Esophagus muscularis mucosa (tissue), 4 donors: ENCODE measurements at regions not wholly inside any gene's neighbourhood (a gene's known extent, or its start where the extent isn't known, plus 50 kb on each side); places are given as distances from the start of the nearest gene placed in this dataset.

ENCODE experiments used
- DNase-seq: peaks from one replicate; pipeline ENCODE4 v3.0.0-alpha.2; 2017; ENCODE audit errors: extremely low spot score
- H3K27ac ChIP-seq, 4 donors: fragments of 200-600 bp; sonication (generic); replicated peaks in 1 of 4; 1 replicate in 3 of 4; 2 replicates in 1 of 4; pipeline ENCODE4 v1.5.1; 2016 to 2019; ENCODE audit warnings: mild to moderate bottlenecking in 1 of 4
- H3K27me3 ChIP-seq, 4 donors: fragments of 200-600 bp; sonication (generic); one replicate each; pipeline versions ENCODE4 v1.5.1 to v1.6.0; 2016 to 2019
- H3K36me3 ChIP-seq, 4 donors: fragments of 200-600 bp; sonication (generic); one replicate each; pipeline ENCODE4 v1.5.1; 2016 to 2019
- H3K4me1 ChIP-seq, 4 donors: fragments of 200-600 bp; sonication (generic); one replicate each; pipeline ENCODE4 v1.5.1; 2016 to 2019
- H3K4me3 ChIP-seq, 4 donors: fragments of 200-600 bp; sonication (generic); 1 replicate in 2 of 4; 2 replicates in 2 of 4; pipeline ENCODE4 v1.5.1; 2016 to 2019; ENCODE audit warnings: mild to moderate bottlenecking in 4 of 4, moderate library complexity in 1 of 4
- H3K9me3 ChIP-seq, 4 donors: fragments of 200-600 bp; sonication (generic); 1 replicate in 3 of 4; 2 replicates in 1 of 4; pipeline ENCODE4 v1.5.1; 2016 to 2019
- CTCF ChIP-seq, 3 experiments: fragments of 200-600 bp in 2 of 3; fragments of 450-650 bp in 1 of 3; sonication (generic) in 2 of 3; IDR thresholded peaks; one replicate each; pipeline ENCODE4 v1.5.1; 2017 to 2019; ENCODE audit warnings: antibody characterized with exemption in 3 of 3, mild to moderate bottlenecking in 2 of 3, moderate library complexity in 1 of 3
- EP300 ChIP-seq: sonication (generic); formaldehyde crosslinking; IDR thresholded peaks from one replicate; pipeline ENCODE4 v1.6.1; 2017; ENCODE audit warnings: antibody characterized with exemption
- POLR2A ChIP-seq: fragments of 450-650 bp; IDR thresholded peaks from one replicate; pipeline ENCODE4 v1.6.1; 2017; ENCODE audit warnings: antibody characterized with exemption, moderate library complexity, mild to moderate bottlenecking, low read depth
- POLR2AphosphoS5 ChIP-seq, 2 donors: sonication (generic); formaldehyde crosslinking; IDR thresholded peaks; one replicate each; pipeline ENCODE4 v1.6.1; 2017; ENCODE audit warnings: antibody characterized with exemption in 2 of 2
- WGBS: methylation state at CpG from one replicate; pipeline ENCODE4 v1.1.5; 2018; 5-methylcytosine and 5-hydroxymethylcytosine counted together
- intact Hi-C: fragments of 100-400 bp; cut with DNase I; formaldehyde crosslinking; loops from one replicate; pipeline ENCODE4 v1.15.1; 2023

- no peak overlapping the region for H3K27ac ChIP-seq
- no peak for DNase-seq
- H3K9me3 ChIP-seq = no peaks in the 10 kb centered on the region
- no peak overlapping the region for H3K4me3 ChIP-seq
- TF ChIP-seq POLR2A (no peak), CTCF (IDR thresholded peaks at IDR 0.05) (no peak), POLR2AphosphoS5 (IDR thresholded peaks at IDR 0.05) (no peak), EP300 (no peak)
- H3K27me3 ChIP-seq = no peaks in the 10 kb centered on the region
- H3K36me3 ChIP-seq = no peaks in the 10 kb centered on the region
- 18% methylated on average over 2 of the region's 2 CpGs for WGBS
- no peaks in the 10 kb centered on the region for H3K4me1 ChIP-seq
- intact Hi-C loops = no loop called here
Measured at GRCh38 chr7:13055732-13056368, 368.4 kb downstream of the ARL4A start.

GRCh38 chr7:13057462-13058200, 370.2 kb downstream of the ARL4A start:
- no peak for DNase-seq
- H3K36me3 ChIP-seq = no peaks in the 10 kb centered on the region
- no peaks in the 10 kb centered on the region for H3K4me1 ChIP-seq
- no peak overlapping the region for H3K27ac ChIP-seq
- TF ChIP-seq EP300 (no peak), POLR2AphosphoS5 (IDR thresholded peaks at IDR 0.05) (no peak), POLR2A (no peak), CTCF (IDR thresholded peaks at IDR 0.05) (no peak)
- 68% methylated on average over 6 of the region's 6 CpGs for WGBS
- H3K27me3 ChIP-seq = no peaks in the 10 kb centered on the region
- intact Hi-C loops = no loop called here
- no peaks in the 10 kb centered on the region for H3K9me3 ChIP-seq
- H3K4me3 ChIP-seq = no peak overlapping the region

- intact Hi-C loops = no loop called here
- no peaks in the 10 kb centered on the region for H3K9me3 ChIP-seq
- no peaks in the 10 kb centered on the region for H3K4me1 ChIP-seq
- WGBS = 88% methylated on average over 2 of the region's 2 CpGs
- no peak for DNase-seq
- no peaks in the 10 kb centered on the region for H3K36me3 ChIP-seq
- no peak overlapping the region for H3K27ac ChIP-seq
- no peak for TF ChIP-seq POLR2AphosphoS5 (IDR thresholded peaks at IDR 0.05)
- no peak for TF ChIP-seq EP300
- TF ChIP-seq POLR2A = no peak
- no peak for TF ChIP-seq CTCF (IDR thresholded peaks at IDR 0.05)
- H3K27me3 ChIP-seq = no peaks in the 10 kb centered on the region
- no peak overlapping the region for H3K4me3 ChIP-seq
Measured at GRCh38 chr7:13060173-13060572, 372.7 kb downstream of the ARL4A start.

GRCh38 chr7:13061115-13061514, 373.7 kb downstream of the ARL4A start:
- Histone ChIP-seq H3K9me3 (no peaks in the 10 kb centered on the region), H3K36me3 (no peaks in the 10 kb centered on the region), H3K4me3 (no peak overlapping the region), H3K4me1 (no peaks in the 10 kb centered on the region), H3K27ac (no peak overlapping the region), H3K27me3 (no peaks in the 10 kb centered on the region)
- DNase-seq = no peak
- TF ChIP-seq POLR2A (no peak), EP300 (no peak)
- WGBS = 87% methylated on average over 4 of the region's 4 CpGs
- intact Hi-C loops = no loop called here

GRCh38 chr7:13062631-13063030, 375.2 kb downstream of the ARL4A start:
- intact Hi-C loops = no loop called here
- no peak for DNase-seq
- H3K4me3 ChIP-seq = no peak overlapping the region
- H3K27me3 ChIP-seq = no peaks in the 10 kb centered on the region
- TF ChIP-seq POLR2AphosphoS5 (IDR thresholded peaks at IDR 0.05) (no peak), POLR2A (no peak), CTCF (IDR thresholded peaks at IDR 0.05) (no peak), EP300 (no peak)
- no peak overlapping the region for H3K27ac ChIP-seq
- no peaks in the 10 kb centered on the region for H3K4me1 ChIP-seq
- 91% methylated on average over 4 of the region's 4 CpGs for WGBS
- no peaks in the 10 kb centered on the region for H3K36me3 ChIP-seq
- no peaks in the 10 kb centered on the region for H3K9me3 ChIP-seq
